HCT116 (cell line): ENCODE measurements at regions not wholly inside any gene's neighbourhood (a gene's known extent, or its start where the extent isn't known, plus 50 kb on each side); places are given as distances from the start of the nearest gene placed in this dataset.

Source experiments
- ATAC-seq: fragments of 200-7000 bp; cut with Tn5 transposase; 2 replicates; pipeline ENCODE4 v1.9.1; 2020; ENCODE audit warnings: mild to moderate bottlenecking, moderate library complexity
- BruUV-seq: library from RNA; stranded (reverse); fragments of 400-500 nt; replicated peaks from 2 replicates; lab custom pipeline; 2021; lab: Mats Ljungman, UMichigan
- CTCF ChIA-PET: fragments of 300-600 bp; sonication (Branson Sonifier 250); formaldehyde crosslinking; loops from one replicate; lab custom pipeline; 2021; ENCODE audit warnings: antibody characterized with exemption; lab: Charles Lee
- POLR2A ChIA-PET: fragments of 300-600, 350-600 bp; sonication (Branson Sonifier 250); formaldehyde crosslinking; loops from one replicate; lab custom pipeline; 2021; ENCODE audit warnings: antibody characterized with exemption; lab: Charles Lee
- RAD21 ChIA-PET, 2 experiments: fragments of 300-600 bp; sonication (Branson Sonifier 250); formaldehyde crosslinking; loops; one replicate each; lab custom pipeline; 2023; ENCODE audit warnings: low total read pairs in 2 of 2; ENCODE audit not compliant: uncharacterized antibody in 2 of 2, unreplicated experiment in 2 of 2, low non-redundant PET in 1 of 2; lab: Charles Lee
- DNase-seq: peaks from one replicate; pipeline ENCODE4 v3.0.0-alpha.2; 2010; ENCODE audit warnings: low read depth, low spot score
- H2AFZ ChIP-seq: fragments of 200-600 bp; shearing (Covaris generic), sonication (generic); 2 replicates; pipeline ENCODE4 v1.6.1; 2017; ENCODE audit warnings: low read depth, mixed run types, mixed read lengths, antibody characterized with exemption, low read length; ENCODE audit not compliant: poor library complexity, severe bottlenecking
- H3K27ac ChIP-seq: 2 replicates; pipeline ENCODE4 v1.5.1; 2012; ENCODE audit warnings: low read depth, low read length
- H3K27me3 ChIP-seq: fragments of 200-600 bp; sonication (generic); 2 replicates; pipeline ENCODE4 v1.6.1; 2016; ENCODE audit warnings: mixed run types, low read length, mixed read lengths; ENCODE audit not compliant: insufficient read depth
- H3K36me3 ChIP-seq, 2 experiments: fragments of 200-500 bp in 1 of 2; fragments of 200-600 bp in 1 of 2; sonication (Bioruptor generic) in 1 of 2; sonication (generic) in 1 of 2; 2 replicates each; pipeline versions ENCODE4 v1.5.1 to v1.6.1; 2014 to 2016; ENCODE audit warnings: low read length in 2 of 2, inconsistent platforms in 1 of 2, mixed read lengths in 1 of 2, mixed run types in 1 of 2; ENCODE audit not compliant: insufficient read depth in 2 of 2, control insufficient read depth in 1 of 2
- H3K4me1 ChIP-seq, 2 experiments: fragments of 200-600 bp in 1 of 2; sonication (generic) in 1 of 2; 2 replicates each; pipeline versions ENCODE4 v1.5.1 to v1.6.1; 2012 to 2017; ENCODE audit warnings: low read length in 2 of 2, inconsistent platforms in 1 of 2, mild to moderate bottlenecking in 1 of 2, mixed read lengths in 1 of 2, mixed run types in 1 of 2, moderate library complexity in 1 of 2; ENCODE audit not compliant: insufficient read depth in 2 of 2, control insufficient read depth in 1 of 2
- H3K4me2 ChIP-seq: fragments of 200-600 bp; sonication (generic); 2 replicates; pipeline ENCODE4 v1.6.1; 2017; ENCODE audit warnings: mixed run types, low read length, mixed read lengths
- H3K4me3 ChIP-seq, 2 experiments: fragments of 200-600 bp in 1 of 2; sonication (generic) in 1 of 2; replicated peaks in 1 of 2; 2 replicates each; pipeline ENCODE4 v1.5.1; 2011 to 2016; ENCODE audit warnings: low read length in 2 of 2, control low read depth in 1 of 2, low read depth in 1 of 2, mild to moderate bottlenecking in 1 of 2, mixed read lengths in 1 of 2, mixed run types in 1 of 2
- H3K79me2 ChIP-seq: fragments of 200-600 bp; sonication (generic); 2 replicates; pipeline ENCODE4 v1.6.1; 2017; ENCODE audit warnings: mild to moderate bottlenecking, mixed run types, low read length, moderate library complexity, mixed read lengths; ENCODE audit not compliant: insufficient read depth
- H3K9ac ChIP-seq: fragments of 200-600 bp; sonication (generic); 2 replicates; pipeline ENCODE4 v1.6.1; 2016; ENCODE audit warnings: low read length, mixed read lengths
- H3K9me2 ChIP-seq: fragments of 200-600 bp; sonication (generic), shearing (Covaris generic); 2 replicates; pipeline ENCODE4 v1.6.1; 2017; ENCODE audit warnings: mixed run types, mild to moderate bottlenecking, moderate library complexity; ENCODE audit not compliant: insufficient read depth
- H3K9me3 ChIP-seq, 2 experiments: fragments of 200-500 bp in 1 of 2; fragments of 200-600 bp in 1 of 2; sonication (Bioruptor generic) in 1 of 2; sonication (generic) in 1 of 2; 2 replicates each; pipeline ENCODE4 v1.6.1; 2014 to 2017; ENCODE audit warnings: low read length in 2 of 2, mixed read lengths in 2 of 2, inconsistent platforms in 1 of 2, low read depth in 1 of 2, mild to moderate bottlenecking in 1 of 2, mixed run types in 1 of 2, moderate library complexity in 1 of 2; ENCODE audit not compliant: control insufficient read depth in 1 of 2, insufficient read depth in 1 of 2
- H4K20me1 ChIP-seq: fragments of 200-600 bp; sonication (generic), shearing (Covaris generic); 2 replicates; pipeline ENCODE4 v1.6.1; 2017; ENCODE audit warnings: mixed run types, mild to moderate bottlenecking, moderate library complexity; ENCODE audit not compliant: insufficient read depth
- ATF3 ChIP-seq: IDR thresholded peaks from 2 replicates; pipeline ENCODE4 v1.6.1; 2012
- CBX3 ChIP-seq: IDR thresholded peaks from 2 replicates; pipeline ENCODE4 v1.6.1; 2012; ENCODE audit warnings: low read depth
- CEBPB ChIP-seq: IDR thresholded peaks from 2 replicates; pipeline ENCODE4 v1.6.1; 2012; ENCODE audit warnings: low read depth
- CTCF ChIP-seq, 3 experiments: fragments of 200-600 bp in 1 of 3; sonication (generic) in 1 of 3; IDR thresholded peaks in 2 of 3; conservative IDR thresholded peaks in 1 of 3; 2 replicates each; pipeline ENCODE4 v1.5.1; 2012 to 2017; ENCODE audit warnings: low read depth in 2 of 3, low read length in 2 of 3, antibody characterized with exemption in 1 of 3, borderline replicate concordance in 1 of 3, control low read depth in 1 of 3, mild to moderate bottlenecking in 1 of 3, mixed read lengths in 1 of 3, mixed run types in 1 of 3, moderate library complexity in 1 of 3; ENCODE audit not compliant: insufficient read depth in 1 of 3
- EGR1 ChIP-seq: IDR thresholded peaks from 2 replicates; pipeline ENCODE4 v1.6.1; 2012; ENCODE audit warnings: low read depth
- ELF1 ChIP-seq: IDR thresholded peaks from 2 replicates; pipeline ENCODE4 v1.6.1; 2012; ENCODE audit warnings: low read depth, borderline replicate concordance
- EZH2 ChIP-seq: fragments of 200-600 bp; sonication (generic); IDR thresholded peaks from 2 replicates; pipeline ENCODE4 v1.6.1; 2017; ENCODE audit warnings: antibody characterized with exemption, mixed run types
- EZH2phosphoT487 ChIP-seq: fragments of 200-600 bp; IDR thresholded peaks from 2 replicates; pipeline ENCODE4 v1.6.1; 2018; ENCODE audit warnings: antibody characterized with exemption, borderline replicate concordance
- JUND ChIP-seq: IDR thresholded peaks from 2 replicates; pipeline ENCODE4 v1.6.1; 2012
- MAX ChIP-seq: IDR thresholded peaks from 2 replicates; pipeline ENCODE4 v1.6.1; 2012
- POLR2A ChIP-seq: IDR thresholded peaks from 2 replicates; pipeline ENCODE4 v1.7.0; 2011; ENCODE audit warnings: borderline replicate concordance; ENCODE audit not compliant: insufficient read depth, insufficient read length; ENCODE audit errors: extremely low read depth
- POLR2AphosphoS5 ChIP-seq: IDR thresholded peaks from 2 replicates; pipeline ENCODE4 v1.6.1; 2011; ENCODE audit warnings: mild to moderate bottlenecking, low read depth, low read length, moderate library complexity
- RAD21 ChIP-seq: IDR thresholded peaks from 2 replicates; pipeline ENCODE4 v1.6.1; 2012; ENCODE audit warnings: low read depth, mild to moderate bottlenecking
- REST ChIP-seq: IDR thresholded peaks from 2 replicates; pipeline ENCODE4 v1.6.1; 2012; ENCODE audit warnings: low read depth
- SIN3A ChIP-seq: IDR thresholded peaks from 2 replicates; pipeline ENCODE4 v1.6.1; 2012; ENCODE audit warnings: low read depth
- SP1 ChIP-seq: IDR thresholded peaks from 2 replicates; pipeline ENCODE4 v1.6.1; 2012; ENCODE audit warnings: low read depth
- SRF ChIP-seq: IDR thresholded peaks from 2 replicates; pipeline ENCODE4 v1.6.1; 2012; ENCODE audit warnings: low read depth
- TCF7L2 ChIP-seq: IDR thresholded peaks from 2 replicates; pipeline ENCODE4 v1.7.0; 2011; ENCODE audit warnings: borderline replicate concordance, inconsistent platforms; ENCODE audit not compliant: insufficient read depth, insufficient read length; ENCODE audit errors: extremely low read depth
- ZNF274 ChIP-seq: fragments of 200-500 bp; sonication (Bioruptor generic); IDR thresholded peaks from 2 replicates; pipeline ENCODE4 v1.6.1; 2014; ENCODE audit warnings: mild to moderate bottlenecking, low read depth, low read length, inconsistent platforms
- intact Hi-C: fragments of 100-400 bp; cut with micrococcal nuclease; formaldehyde crosslinking; loops from 2 replicates; pipeline ENCODE4 v1.10.0; 2022

GRCh38 chr12:11539156-11539555, 110.3 kb upstream of the ETV6 start:
- no peak overlapping the region for H3K4me3 ChIP-seq
- ChIA-PET POLR2A (no interaction called here), CTCF (no interaction called here), RAD21 (no interaction called here)
- H3K9me3 ChIP-seq: no peaks in the 10 kb centered on the region
- no peak overlapping the region for H3K9ac ChIP-seq
- DNase-seq (no peak), ATAC-seq (no peak)
- peaks cover 23% of the 10 kb centered on the region for H3K27me3 ChIP-seq
- no peaks in the 10 kb centered on the region for H3K4me1 ChIP-seq
- H4K20me1 ChIP-seq: no peaks in the 10 kb centered on the region
- H3K79me2 ChIP-seq: no peaks in the 10 kb centered on the region
- no peak overlapping the region for H2AFZ ChIP-seq
- intact Hi-C loops: no loop called here
- no TSS peak for BruUV-seq
- H3K36me3 ChIP-seq: no peaks in the 10 kb centered on the region
- no peak overlapping the region for H3K4me2 ChIP-seq
- H3K9me2 ChIP-seq: no peaks in the 10 kb centered on the region
- no peak overlapping the region for H3K27ac ChIP-seq
- TF ChIP-seq ZNF274 (no peak), EGR1 (no peak), POLR2AphosphoS5 (no peak), JUND (no peak), EZH2 (no peak), ELF1 (no peak), POLR2A (no peak), EZH2phosphoT487 (no peak), CBX3 (no peak), REST (no peak), SIN3A (no peak), TCF7L2 (no peak), MAX (no peak), SRF (no peak), CTCF (IDR thresholded peaks at IDR 0.05 in 2 of 3, conservative IDR thresholded peaks at IDR 0.05 in 1 of 3; ENCODE audit: borderline replicate concordance in 1 of 3, insufficient read depth in 1 of 3, low read depth in 2 of 3, low read length in 2 of 3) (no peak), ATF3 (no peak), RAD21 (no peak), CEBPB (no peak), SP1 (no peak)
